NCI-H1105 (cell line): ENCODE measurements at regions not wholly inside any gene's neighbourhood (a gene's known extent, or its start where the extent isn't known, plus 50 kb on each side); places are given as distances from the start of the nearest gene placed in this dataset.

Source experiments
- DNase-seq: peaks from one replicate; lab custom pipeline; 2025; lab: John Stamatoyannopoulos, UW

- no peak for DNase-seq
Measured at GRCh38 chr5:68379275-68380036, 163.9 kb downstream of the PIK3R1 start.

GRCh38 chr5:68380078-68380477, 164.5 kb downstream of the PIK3R1 start:
- no peak for DNase-seq

GRCh38 chr5:68381060-68381459, 165.5 kb downstream of the PIK3R1 start:
- no peak for DNase-seq

- DNase-seq = no peak
Measured at GRCh38 chr5:68381909-68382308, 166.4 kb downstream of the PIK3R1 start.

GRCh38 chr5:68382640-68383039, 167.1 kb downstream of the PIK3R1 start:
- no peak for DNase-seq

GRCh38 chr5:68383888-68384310, 168.3 kb downstream of the PIK3R1 start:
- DNase-seq = no peak

GRCh38 chr5:68384936-68385594, 169.5 kb downstream of the PIK3R1 start:
- DNase-seq = no peak

- DNase-seq = no peak
Measured at GRCh38 chr5:68385936-68386335, 170.4 kb downstream of the PIK3R1 start.

GRCh38 chr5:68387074-68387796, 171.7 kb downstream of the PIK3R1 start:
- no peak for DNase-seq

- no peak for DNase-seq
Measured at GRCh38 chr5:68389618-68390017, 174.1 kb downstream of the PIK3R1 start.

- DNase-seq = no peak
Measured at GRCh38 chr5:68392617-68393016, 177.1 kb downstream of the PIK3R1 start.

GRCh38 chr5:68395302-68395701, 179.7 kb downstream of the PIK3R1 start:
- no peak for DNase-seq

GRCh38 chr5:68395926-68396511, 180.5 kb downstream of the PIK3R1 start:
- DNase-seq = no peak

GRCh38 chr5:68396722-68397121, 181.2 kb downstream of the PIK3R1 start:
- DNase-seq = no peak

GRCh38 chr5:68398146-68398812, 182.7 kb downstream of the PIK3R1 start:
- DNase-seq = no peak

GRCh38 chr5:68403301-68403700, 187.7 kb downstream of the PIK3R1 start:
- no peak for DNase-seq

- DNase-seq = no peak
Measured at GRCh38 chr5:68404246-68404645, 188.7 kb downstream of the PIK3R1 start.

- no peak for DNase-seq
Measured at GRCh38 chr5:68405026-68405684, 189.6 kb downstream of the PIK3R1 start.

GRCh38 chr5:68405784-68406743, 190.5 kb downstream of the PIK3R1 start:
- no peak for DNase-seq

GRCh38 chr5:68406767-68407241, 191.2 kb downstream of the PIK3R1 start:
- no peak for DNase-seq
